ENCODE measurements at regions not wholly inside any gene's neighbourhood (a gene's known extent, or its start where the extent isn't known, plus 50 kb on each side); places are given as distances from the start of the nearest gene placed in this dataset.

- no peak for TF ChIP-seq CTCF (IDR thresholded peaks at IDR 0.05)
Measured at GRCh38 chr6:134609716-134610261, 291.9 kb upstream of the SGK1 start.

GRCh38 chr6:134607411-134607810 lies 289.5 kb upstream of the SGK1 start:
- TF ChIP-seq CTCF (IDR thresholded peaks at IDR 0.05): no peak

- no peak for TF ChIP-seq CTCF (IDR thresholded peaks at IDR 0.05)
Measured at GRCh38 chr6:134605034-134605433, 287.1 kb upstream of the SGK1 start.

- TF ChIP-seq CTCF (IDR thresholded peaks at IDR 0.05): no peak
Measured at GRCh38 chr6:134604014-134604676, 286.2 kb upstream of the SGK1 start.

- no peak for TF ChIP-seq CTCF (IDR thresholded peaks at IDR 0.05)
Measured at GRCh38 chr6:134603561-134603960, 285.6 kb upstream of the SGK1 start.

GRCh38 chr6:134602123-134602522 lies 284.2 kb upstream of the SGK1 start:
- no peak for TF ChIP-seq CTCF (IDR thresholded peaks at IDR 0.05)

GRCh38 chr6:134600671-134601070 lies 282.8 kb upstream of the SGK1 start:
- no peak for TF ChIP-seq CTCF (IDR thresholded peaks at IDR 0.05)

GRCh38 chr6:134599079-134599478 lies 281.2 kb upstream of the SGK1 start:
- no peak for TF ChIP-seq CTCF (IDR thresholded peaks at IDR 0.05)

Measured in LNCAP (cell line).